MCF 10A (cell line): ENCODE measurements at regions not wholly inside any gene's neighbourhood (a gene's known extent, or its start where the extent isn't known, plus 50 kb on each side); places are given as distances from the start of the nearest gene placed in this dataset.

Experiments
- BruUV-seq: library from RNA; stranded (reverse); fragments of 400-500 nt; replicated peaks from 2 replicates; lab custom pipeline; 2021; lab: Mats Ljungman, UMichigan
- CTCF ChIA-PET: fragments of 300-600 bp; sonication (Branson Sonifier 250); formaldehyde crosslinking; extraction: SDS; loops from one replicate; lab custom pipeline; 2021; ENCODE audit warnings: antibody characterized with exemption, inconsistent platforms; lab: Yijun Ruan, JAX
- POLR2A ChIA-PET: fragments of 300-600, 350-650 bp; sonication (Branson Sonifier 250); formaldehyde crosslinking; extraction: SDS; loops from one replicate; lab custom pipeline; 2020; ENCODE audit warnings: antibody characterized with exemption, inconsistent platforms; lab: Yijun Ruan, JAX
- DNase-seq: peaks from one replicate; pipeline ENCODE4 v3.0.0-alpha.2; 2018; ENCODE audit not compliant: unreplicated experiment
- H3K27ac Mint-ChIP-seq: one replicate; pipeline ENCODE4 v1.8.0; 2022; ENCODE audit warnings: mild to moderate bottlenecking, low read depth, mixed read lengths; ENCODE audit not compliant: unreplicated experiment
- H3K27me3 Mint-ChIP-seq: one replicate; pipeline ENCODE4 v1.8.0; 2022; ENCODE audit warnings: mixed read lengths; ENCODE audit not compliant: insufficient read depth, unreplicated experiment
- H3K36me3 Mint-ChIP-seq: one replicate; pipeline ENCODE4 v1.8.0; 2022; ENCODE audit warnings: mild to moderate bottlenecking, moderate library complexity, mixed read lengths; ENCODE audit not compliant: insufficient read depth, unreplicated experiment
- H3K4me1 Mint-ChIP-seq: one replicate; pipeline ENCODE4 v1.8.0; 2022; ENCODE audit warnings: mixed read lengths; ENCODE audit not compliant: insufficient read depth, unreplicated experiment
- H3K4me3 Mint-ChIP-seq: one replicate; pipeline ENCODE4 v1.8.0; 2022; ENCODE audit warnings: mild to moderate bottlenecking, moderate library complexity, mixed read lengths; ENCODE audit not compliant: unreplicated experiment
- H3K9me3 Mint-ChIP-seq: one replicate; pipeline ENCODE4 v1.8.0; 2022; ENCODE audit warnings: mixed read lengths; ENCODE audit not compliant: unreplicated experiment
- intact Hi-C: fragments of 100-400 bp; cut with micrococcal nuclease; formaldehyde crosslinking; loops from 2 replicates; pipeline ENCODE4 v1.14.1; 2022
- TF ChIP-seq, protein P1 (sequence below): fragments of 200-600 bp; IDR thresholded peaks from one replicate; pipeline ENCODE4 v1.8.0; 2022; ENCODE audit warnings: antibody characterized with exemption, mild to moderate bottlenecking; ENCODE audit not compliant: unreplicated experiment

DNA sequence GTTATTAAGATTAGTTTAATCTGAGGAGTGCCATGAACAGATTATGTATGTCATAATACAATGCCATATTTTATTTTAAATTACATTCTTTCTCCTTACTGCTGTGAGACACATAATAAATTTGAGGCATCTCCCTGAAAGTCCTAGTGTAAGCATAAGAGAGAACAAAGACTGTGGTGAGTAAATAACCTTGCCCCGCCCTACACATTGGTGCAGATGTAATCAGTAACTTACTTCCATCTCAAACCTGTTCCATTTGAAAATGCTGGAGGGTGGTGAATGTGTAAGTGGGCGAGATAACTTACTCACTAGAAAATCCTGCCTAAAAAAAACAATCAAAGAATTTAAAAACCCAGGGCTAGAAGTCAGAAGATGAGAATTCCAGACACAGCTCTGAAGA, 338.1 kb upstream of the SLIT2 start:
- no peak for DNase-seq
- CTCF ChIA-PET: interaction anchor here (0.6 kb wide), 1 partner anchor 64 kb away, joined by 3 read pairs; no protein-coding TSS in a partner anchor
- Mint-ChIP-seq H3K36me3 (no peaks in the 10 kb centered on the region), H3K4me1 (no peaks in the 10 kb centered on the region), H3K27me3 (no peaks in the 10 kb centered on the region), H3K27ac (no peak overlapping the region), H3K4me3 (no peak overlapping the region), H3K9me3 (peaks cover 5% of the 10 kb centered on the region)
- BruUV-seq: no TSS peak
- TF ChIP-seq, protein P1, sequence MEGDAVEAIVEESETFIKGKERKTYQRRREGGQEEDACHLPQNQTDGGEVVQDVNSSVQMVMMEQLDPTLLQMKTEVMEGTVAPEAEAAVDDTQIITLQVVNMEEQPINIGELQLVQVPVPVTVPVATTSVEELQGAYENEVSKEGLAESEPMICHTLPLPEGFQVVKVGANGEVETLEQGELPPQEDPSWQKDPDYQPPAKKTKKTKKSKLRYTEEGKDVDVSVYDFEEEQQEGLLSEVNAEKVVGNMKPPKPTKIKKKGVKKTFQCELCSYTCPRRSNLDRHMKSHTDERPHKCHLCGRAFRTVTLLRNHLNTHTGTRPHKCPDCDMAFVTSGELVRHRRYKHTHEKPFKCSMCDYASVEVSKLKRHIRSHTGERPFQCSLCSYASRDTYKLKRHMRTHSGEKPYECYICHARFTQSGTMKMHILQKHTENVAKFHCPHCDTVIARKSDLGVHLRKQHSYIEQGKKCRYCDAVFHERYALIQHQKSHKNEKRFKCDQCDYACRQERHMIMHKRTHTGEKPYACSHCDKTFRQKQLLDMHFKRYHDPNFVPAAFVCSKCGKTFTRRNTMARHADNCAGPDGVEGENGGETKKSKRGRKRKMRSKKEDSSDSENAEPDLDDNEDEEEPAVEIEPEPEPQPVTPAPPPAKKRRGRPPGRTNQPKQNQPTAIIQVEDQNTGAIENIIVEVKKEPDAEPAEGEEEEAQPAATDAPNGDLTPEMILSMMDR: no peak
- POLR2A ChIA-PET: no interaction called here
- intact Hi-C loops: no loop called here

DNA sequence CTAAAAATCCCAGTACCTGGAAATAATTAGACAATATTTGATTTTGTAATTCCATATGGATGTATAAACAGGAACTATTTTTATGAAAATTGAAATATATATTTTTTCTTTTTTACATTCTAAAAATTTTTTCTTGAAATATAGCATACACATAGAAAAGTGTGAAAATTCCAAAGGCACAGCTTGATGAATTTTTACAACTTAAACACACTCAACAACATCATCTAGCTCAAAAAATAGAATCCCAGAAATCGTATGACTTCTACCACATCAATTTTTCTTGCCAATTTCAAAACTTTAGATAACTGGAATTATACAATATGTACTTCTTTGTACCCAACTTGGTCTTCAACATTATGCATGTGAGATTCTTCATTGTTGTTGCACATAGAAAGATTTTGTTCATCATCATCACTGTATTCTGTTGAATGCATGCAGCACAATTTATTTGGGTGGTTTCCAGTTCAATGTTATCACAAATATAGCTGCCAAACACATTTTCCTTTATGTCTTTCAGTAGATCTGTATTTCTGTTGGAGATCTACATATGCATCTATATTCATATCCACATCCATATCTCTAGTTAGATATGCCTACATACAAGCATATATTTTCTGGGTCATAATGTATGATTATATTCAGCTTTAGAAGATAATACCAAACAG, 340.7 kb upstream of the SLIT2 start:
- Mint-ChIP-seq H3K4me1 (no peaks in the 10 kb centered on the region), H3K9me3 (no peaks in the 10 kb centered on the region), H3K36me3 (no peaks in the 10 kb centered on the region), H3K27ac (no peak overlapping the region), H3K4me3 (no peak overlapping the region), H3K27me3 (no peaks in the 10 kb centered on the region)
- TF ChIP-seq, protein P1: no peak
- no TSS peak for BruUV-seq
- intact Hi-C loops: no loop called here
- ChIA-PET POLR2A (interaction anchor here (0.6 kb wide), 1 partner anchor 130 kb away, joined by 3 read pairs; no protein-coding TSS in a partner anchor), CTCF (interaction anchor here (0.6 kb wide), 1 partner anchor 26 kb away, joined by 3 read pairs; no protein-coding TSS in a partner anchor)
- no peak for DNase-seq

DNA sequence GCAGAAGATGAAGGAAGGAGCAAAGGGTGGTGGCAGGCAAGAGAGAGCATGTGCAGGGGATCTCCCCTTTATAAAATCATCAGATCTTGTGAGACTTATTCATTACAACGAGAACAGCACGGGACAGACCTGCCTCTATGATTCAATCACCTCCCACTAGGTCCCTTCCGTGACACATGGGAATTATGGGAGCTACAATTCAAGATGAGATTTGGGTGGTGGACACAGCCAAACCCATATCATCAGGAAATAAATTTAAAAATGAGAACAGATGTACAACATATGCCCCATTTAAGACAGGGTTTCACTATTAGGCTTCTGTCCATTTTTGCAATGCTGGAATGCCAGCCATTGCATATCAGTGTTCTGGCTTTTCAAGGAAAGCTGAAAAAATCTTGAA, 346.7 kb upstream of the SLIT2 start:
- Mint-ChIP-seq H3K9me3 (no peaks in the 10 kb centered on the region), H3K4me3 (no peak overlapping the region), H3K27me3 (no peaks in the 10 kb centered on the region), H3K4me1 (no peaks in the 10 kb centered on the region), H3K36me3 (no peaks in the 10 kb centered on the region), H3K27ac (no peak overlapping the region)
- POLR2A ChIA-PET: no interaction called here
- intact Hi-C loops: no loop called here
- TF ChIP-seq, protein P1: no peak
- no peak for DNase-seq
- BruUV-seq: no TSS peak
- CTCF ChIA-PET: interaction anchor here (0.6 kb wide), 2 partner anchors 69 to 80 kb away, joined by 3 read pairs; no protein-coding TSS in a partner anchor

DNA sequence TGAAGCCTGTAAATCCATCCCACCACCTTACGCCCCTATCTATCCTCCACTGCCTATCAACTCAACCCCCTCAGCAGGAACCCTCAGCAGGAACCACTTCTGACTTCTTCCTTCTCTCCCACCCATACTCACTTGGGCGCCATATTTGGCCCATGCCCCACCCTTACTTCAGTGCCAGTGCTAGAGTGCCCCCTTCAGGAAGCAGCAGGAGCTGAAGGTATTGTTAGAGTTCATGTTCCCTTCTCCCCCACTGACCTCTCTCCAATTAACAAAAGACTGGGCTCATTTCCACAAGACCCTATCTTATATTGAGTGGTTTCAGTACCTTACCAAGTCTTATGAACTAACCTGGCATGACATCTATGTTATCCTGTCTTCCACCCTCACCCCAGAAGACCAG, 363.1 kb upstream of the SLIT2 start:
- CTCF ChIA-PET: no interaction called here
- BruUV-seq: no TSS peak
- Mint-ChIP-seq H3K4me1 (no peaks in the 10 kb centered on the region), H3K27ac (no peak overlapping the region), H3K36me3 (no peaks in the 10 kb centered on the region), H3K4me3 (no peak overlapping the region), H3K9me3 (no peaks in the 10 kb centered on the region), H3K27me3 (no peaks in the 10 kb centered on the region)
- POLR2A ChIA-PET: no interaction called here
- intact Hi-C loops: no loop called here
- DNase-seq: no peak
- TF ChIP-seq, protein P1: no peak
